ENCODE measurements at regions not wholly inside any gene's neighbourhood (a gene's known extent, or its start where the extent isn't known, plus 50 kb on each side); places are given as distances from the start of the nearest gene placed in this dataset.

DNA sequence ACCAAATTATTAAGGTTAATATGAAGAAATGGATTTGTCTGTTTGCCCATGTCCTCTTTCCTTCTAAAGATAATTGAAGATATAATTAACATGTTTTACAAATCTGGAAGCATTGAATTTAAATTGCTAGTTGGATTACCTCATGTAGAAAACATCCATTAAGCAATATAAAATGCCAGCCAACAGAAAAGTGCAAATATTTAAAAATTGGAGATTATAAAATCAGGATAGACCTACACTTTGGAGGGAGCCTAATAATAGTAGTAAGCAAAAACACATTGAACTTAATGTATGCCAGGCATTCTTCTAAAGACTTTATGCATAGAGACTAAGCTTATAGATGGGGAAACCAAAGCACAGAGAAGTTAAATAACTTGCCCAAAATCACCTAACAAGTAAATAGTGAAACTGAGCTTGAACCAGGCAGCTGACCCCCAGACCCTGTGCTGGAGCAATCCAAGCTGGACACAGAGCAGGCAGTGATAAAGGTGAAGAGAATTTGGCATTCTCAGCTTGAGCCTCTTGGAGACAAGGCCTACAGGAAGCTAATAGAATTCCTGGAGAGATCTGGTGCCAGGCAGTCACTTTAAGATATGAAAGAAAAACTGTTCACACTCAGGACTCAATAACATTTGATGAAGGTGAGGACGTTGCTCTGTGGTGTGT is 119.8 kb downstream of the ASCL1 start:
- no peaks in the 10 kb centered on the region for H3K27me3 ChIP-seq (ENCODE audit: insufficient read depth)
- no peaks in the 10 kb centered on the region for H3F3A ChIP-seq (replicated peaks; ENCODE audit: insufficient read depth)
- no peak overlapping the region for H3K4me2 ChIP-seq
- H3K27ac ChIP-seq (ENCODE audit: low read depth in 2 of 2, low read length in 1 of 2) = no peak overlapping the region
- H3K36me3 ChIP-seq (replicated peaks in 1 of 2; ENCODE audit: control insufficient read depth in 1 of 2, insufficient read depth in 2 of 2, low read length in 1 of 2) = no peaks in the 10 kb centered on the region
- no peak for DNase-seq
- H3K4me3 ChIP-seq (ENCODE audit: low read depth in 2 of 2, low read length in 1 of 2) = no peak overlapping the region
- TF ChIP-seq FOXM1 (IDR thresholded peaks at IDR 0.05; ENCODE audit: low read depth) (no peak), TCF12 (IDR thresholded peaks at IDR 0.05) (no peak), NRF1 (IDR thresholded peaks at IDR 0.05; ENCODE audit: low read depth, low read length) (no peak)
- TF ChIP-seq, protein P1, sequence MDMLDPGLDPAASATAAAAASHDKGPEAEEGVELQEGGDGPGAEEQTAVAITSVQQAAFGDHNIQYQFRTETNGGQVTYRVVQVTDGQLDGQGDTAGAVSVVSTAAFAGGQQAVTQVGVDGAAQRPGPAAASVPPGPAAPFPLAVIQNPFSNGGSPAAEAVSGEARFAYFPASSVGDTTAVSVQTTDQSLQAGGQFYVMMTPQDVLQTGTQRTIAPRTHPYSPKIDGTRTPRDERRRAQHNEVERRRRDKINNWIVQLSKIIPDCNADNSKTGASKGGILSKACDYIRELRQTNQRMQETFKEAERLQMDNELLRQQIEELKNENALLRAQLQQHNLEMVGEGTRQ (IDR thresholded peaks at IDR 0.05; ENCODE audit: borderline replicate concordance, low read depth, low read length) = no peak
- WGBS (ENCODE audit: low lambda C conversion rate) = 38% methylated on average over 1 of the region's 1 CpG
- 0 out of 2 replicates have a peak, but pooled peaks cover 6% of the 10 kb centered on the region for H3K9me3 ChIP-seq
- H3K4me1 ChIP-seq (ENCODE audit: control insufficient read depth in 1 of 2, insufficient read depth in 2 of 2, low read depth in 1 of 2, low read length in 1 of 2) = no peaks in the 10 kb centered on the region
- no peak overlapping the region for H3K9ac ChIP-seq
- no peaks in the 10 kb centered on the region for H3K79me2 ChIP-seq (ENCODE audit: insufficient read depth)
- no peak overlapping the region for H2AFZ ChIP-seq (ENCODE audit: low read depth)
- no peaks in the 10 kb centered on the region for H4K20me1 ChIP-seq (ENCODE audit: insufficient read depth)
- 0 out of 2 replicates have a peak, but pooled peaks cover 2% of the 10 kb centered on the region for H3K9me2 ChIP-seq
- ChIA-PET CTCF (no interaction called here), POLR2A (no interaction called here)

DNA sequence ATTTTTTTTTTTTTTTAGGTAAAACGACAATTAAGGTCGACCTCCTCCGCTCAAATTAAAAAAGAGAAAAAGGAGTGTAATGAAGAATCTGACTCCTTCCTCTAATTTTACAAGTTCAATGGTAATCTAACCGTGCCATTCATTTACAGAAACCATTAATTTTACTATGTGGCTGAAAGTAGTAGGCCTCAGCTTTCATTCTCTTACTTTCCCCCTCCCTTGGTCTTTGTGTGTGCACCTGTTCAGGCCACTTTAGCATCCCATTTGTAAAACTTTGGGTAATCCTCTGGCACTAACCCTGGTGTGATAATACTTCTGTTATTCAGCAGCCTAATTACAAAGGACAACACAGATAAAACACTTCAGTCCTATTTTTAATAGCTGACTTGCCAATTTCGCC is 128.1 kb downstream of the ASCL1 start:
- Histone ChIP-seq H3K4me1 (ENCODE audit: control insufficient read depth in 1 of 2, insufficient read depth in 2 of 2, low read depth in 1 of 2, low read length in 1 of 2) (no peaks in the 10 kb centered on the region; a peak in 1 of 4 replicates), H3K4me2 (no peak overlapping the region), H3F3A (replicated peaks; ENCODE audit: insufficient read depth) (no peaks in the 10 kb centered on the region), H2AFZ (ENCODE audit: low read depth) (no peak overlapping the region), H3K36me3 (replicated peaks in 1 of 2; ENCODE audit: control insufficient read depth in 1 of 2, insufficient read depth in 2 of 2, low read length in 1 of 2) (no peaks in the 10 kb centered on the region), H3K9me3 (no peaks in the 10 kb centered on the region), H3K4me3 (ENCODE audit: low read depth in 2 of 2, low read length in 1 of 2) (no peak overlapping the region), H3K27ac (ENCODE audit: low read depth in 2 of 2, low read length in 1 of 2) (no peak overlapping the region), H3K9ac (no peak overlapping the region), H3K79me2 (ENCODE audit: insufficient read depth) (no peaks in the 10 kb centered on the region), H3K27me3 (ENCODE audit: insufficient read depth) (no peaks in the 10 kb centered on the region), H4K20me1 (ENCODE audit: insufficient read depth) (no peaks in the 10 kb centered on the region), H3K9me2 (no peaks in the 10 kb centered on the region)
- POLR2A ChIA-PET = no interaction called here
- DNase-seq = no peak
- CTCF ChIA-PET = interaction anchor here (0.6 kb wide), 1 partner anchor 15 kb away, joined by 3 read pairs; no protein-coding TSS in a partner anchor
- 26% methylated on average over 5 of the region's 5 CpGs for WGBS (ENCODE audit: low lambda C conversion rate)
- TF ChIP-seq GABPA (IDR thresholded peaks at IDR 0.05; ENCODE audit: low read depth) (no peak), TAF1 (IDR thresholded peaks at IDR 0.05; ENCODE audit: borderline replicate concordance, low read depth, low read length) (no peak), FOXM1 (IDR thresholded peaks at IDR 0.05; ENCODE audit: low read depth) (no peak), ELF1 (IDR thresholded peaks at IDR 0.05) (no peak), MEF2A (IDR thresholded peaks at IDR 0.05; ENCODE audit: borderline replicate concordance, low read depth) (no peak), FOSL2 (IDR thresholded peaks at IDR 0.05; ENCODE audit: borderline replicate concordance, low read depth) (no peak), EP300 (IDR thresholded peaks at IDR 0.05; ENCODE audit: borderline replicate concordance in 1 of 2, low read depth in 1 of 2, low read length in 1 of 2) (no peak), YY1 (IDR thresholded peaks at IDR 0.05; ENCODE audit: low read depth) (no peak), RCOR1 (IDR thresholded peaks at IDR 0.05; ENCODE audit: low read length) (no peak), NRF1 (IDR thresholded peaks at IDR 0.05; ENCODE audit: low read depth, low read length) (no peak), TCF12 (IDR thresholded peaks at IDR 0.05) (no peak), RFX5 (IDR thresholded peaks at IDR 0.05; ENCODE audit: low read length) (no peak), JUND (IDR thresholded peaks at IDR 0.05) (no peak), RAD21 (IDR thresholded peaks at IDR 0.05; ENCODE audit: low read length) (no peak), GATA2 (CRISPR knock-in tag; IDR thresholded peaks at IDR 0.05) (no peak)
- TF ChIP-seq, protein P2, sequence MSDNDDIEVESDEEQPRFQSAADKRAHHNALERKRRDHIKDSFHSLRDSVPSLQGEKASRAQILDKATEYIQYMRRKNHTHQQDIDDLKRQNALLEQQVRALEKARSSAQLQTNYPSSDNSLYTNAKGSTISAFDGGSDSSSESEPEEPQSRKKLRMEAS (IDR thresholded peaks at IDR 0.05; ENCODE audit: low read depth) = no peak
- TF ChIP-seq, protein P3, sequence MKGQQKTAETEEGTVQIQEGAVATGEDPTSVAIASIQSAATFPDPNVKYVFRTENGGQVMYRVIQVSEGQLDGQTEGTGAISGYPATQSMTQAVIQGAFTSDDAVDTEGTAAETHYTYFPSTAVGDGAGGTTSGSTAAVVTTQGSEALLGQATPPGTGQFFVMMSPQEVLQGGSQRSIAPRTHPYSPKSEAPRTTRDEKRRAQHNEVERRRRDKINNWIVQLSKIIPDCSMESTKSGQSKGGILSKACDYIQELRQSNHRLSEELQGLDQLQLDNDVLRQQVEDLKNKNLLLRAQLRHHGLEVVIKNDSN (IDR thresholded peaks at IDR 0.05; ENCODE audit: borderline replicate concordance, low read depth) = no peak
- TF ChIP-seq, protein P1 (IDR thresholded peaks at IDR 0.05; ENCODE audit: borderline replicate concordance, low read depth, low read length) = no peak
